Adipose tissue (tissue), 3 donors: ENCODE measurements at regions not wholly inside any gene's neighbourhood (a gene's known extent, or its start where the extent isn't known, plus 50 kb on each side); places are given as distances from the start of the nearest gene placed in this dataset.

ENCODE experiments used
- H3K27ac ChIP-seq: one replicate; pipeline ENCODE4 v1.5.1; 2013; ENCODE audit warnings: low read depth, low read length
- WGBS, 3 donors: extraction: QIAGEN DNeasy Blood & Tissue Kit; methylation state at CpG; one replicate each; pipeline ENCODE4 v1.1.7; 2013; 5-methylcytosine and 5-hydroxymethylcytosine counted together
- donor health status: healthy with polysubstance abuse.
- donor health status: Bipolar disorder and iron deficiency.
- donor health status: healthy.

DNA sequence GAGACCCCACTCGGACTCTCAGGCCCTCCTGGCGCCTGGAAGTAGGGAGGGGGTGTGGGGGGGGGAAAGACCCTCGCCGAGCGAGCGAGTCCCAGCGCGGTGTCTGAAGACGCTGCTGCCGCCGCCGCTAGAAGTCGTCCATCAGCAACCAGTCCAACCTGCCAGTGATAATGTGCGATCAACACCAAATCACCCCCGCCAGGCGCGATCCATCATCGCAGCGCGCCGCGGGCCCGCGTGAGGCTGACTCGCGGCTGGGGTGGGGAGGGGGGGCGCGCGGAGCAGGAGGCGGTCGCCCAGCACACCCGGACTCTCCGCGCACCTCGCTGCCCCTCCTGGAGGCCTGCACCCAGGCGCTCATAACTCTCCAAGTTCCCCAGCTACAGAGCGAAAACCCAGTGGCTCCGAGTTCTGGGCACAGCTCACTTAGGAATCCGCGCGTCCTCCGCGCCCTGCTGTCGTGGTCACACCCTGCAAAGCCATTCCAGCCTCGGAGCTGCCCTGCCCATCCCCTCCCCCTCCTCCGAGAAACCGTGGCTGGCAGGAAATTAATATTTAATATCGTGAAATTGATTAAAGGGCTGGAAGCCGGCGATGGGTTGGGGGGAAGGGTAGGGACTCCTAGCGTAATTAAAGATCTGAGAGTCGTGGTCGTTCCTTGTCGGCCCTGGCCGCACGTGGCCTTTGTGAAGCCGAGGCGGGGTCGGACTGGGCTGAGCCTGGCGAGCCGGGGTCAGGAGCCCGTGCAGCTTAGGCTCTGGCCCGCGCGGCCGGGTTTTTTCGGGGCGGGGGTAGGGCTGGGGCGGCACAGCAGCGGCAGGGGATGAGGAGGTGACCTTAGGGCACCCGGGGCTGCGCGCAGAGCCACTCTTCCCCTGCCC, 58.1 kb upstream of the BCOR start:
- WGBS, 3 donors = 29 to 57% (median 41%) methylated on average over 30 to 69 of the region's 73 CpGs
- H3K27ac ChIP-seq = no peak overlapping the region

DNA sequence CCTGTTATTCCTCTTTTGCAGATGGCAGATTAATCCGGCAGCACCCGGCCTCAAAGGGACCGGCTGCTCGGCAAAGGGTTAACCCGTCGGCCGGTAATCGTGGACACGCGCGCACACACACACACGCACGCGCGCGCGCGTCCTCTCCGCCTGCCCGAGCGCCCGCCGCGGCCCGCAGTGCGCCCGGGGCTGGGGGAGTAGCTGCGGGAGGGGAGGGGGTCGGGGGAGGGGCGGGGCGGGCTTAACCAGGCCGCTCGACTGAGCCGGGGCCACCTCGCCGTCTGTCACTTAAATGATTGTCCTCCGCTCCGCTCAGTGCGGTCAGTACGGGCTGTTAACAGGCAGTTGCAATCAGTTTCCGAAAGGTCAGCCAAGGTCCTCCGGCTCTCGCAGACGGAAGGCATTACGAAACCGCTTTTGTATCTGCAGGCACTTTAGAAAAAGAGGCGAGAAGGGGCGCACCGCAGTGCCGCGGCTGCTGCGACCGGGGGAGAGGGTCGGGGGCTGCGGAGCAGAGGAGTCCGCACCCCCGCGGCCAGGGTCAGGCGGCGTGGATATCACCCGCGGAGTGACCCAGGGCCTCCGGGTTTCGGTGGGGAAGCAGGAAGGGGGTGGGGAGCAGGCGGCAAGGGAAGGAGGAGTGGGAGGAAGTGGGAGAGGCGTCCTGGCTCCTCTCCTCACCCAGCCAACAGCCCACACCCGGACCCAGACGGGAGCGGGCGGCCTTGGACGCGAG, 57.3 kb upstream of the BCOR start:
- H3K27ac ChIP-seq = no peak overlapping the region
- WGBS, 3 donors = 1 to 3% (median 1%) methylated on average over 27 to 71 of the region's 72 CpGs

DNA sequence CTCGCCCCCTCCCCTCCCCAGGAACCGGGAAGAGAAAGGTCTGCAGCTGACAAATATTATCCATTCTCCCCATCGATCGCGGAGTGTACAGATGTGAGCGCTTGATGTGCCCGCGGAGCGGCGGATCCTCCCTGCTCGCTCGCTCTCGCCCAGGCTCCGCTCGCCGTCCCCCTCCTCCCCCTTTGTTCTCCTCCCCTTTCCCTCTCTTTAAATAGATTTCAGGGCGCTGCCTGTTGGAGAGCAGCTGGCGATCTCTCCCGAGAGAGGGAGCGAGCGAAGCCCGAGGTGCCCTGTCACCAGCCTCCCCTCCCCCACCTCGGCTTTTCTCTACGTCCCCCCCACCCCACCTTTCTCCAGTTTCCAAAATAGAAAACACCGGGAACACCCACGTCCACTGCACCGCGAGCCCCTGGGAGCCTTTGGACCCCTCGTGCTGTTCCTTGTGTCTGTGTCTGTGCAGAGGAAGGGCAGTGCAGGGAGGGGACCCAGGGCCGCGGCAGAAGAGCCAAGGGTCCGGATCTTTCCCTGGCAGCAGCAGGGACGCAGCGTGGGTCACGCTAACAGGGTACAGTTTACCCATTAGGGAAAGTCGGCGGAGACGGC, 56.6 kb upstream of the BCOR start:
- 0 to 5% (median 1%) methylated on average over 22 to 35 of the region's 38 CpGs for WGBS, 3 donors

DNA sequence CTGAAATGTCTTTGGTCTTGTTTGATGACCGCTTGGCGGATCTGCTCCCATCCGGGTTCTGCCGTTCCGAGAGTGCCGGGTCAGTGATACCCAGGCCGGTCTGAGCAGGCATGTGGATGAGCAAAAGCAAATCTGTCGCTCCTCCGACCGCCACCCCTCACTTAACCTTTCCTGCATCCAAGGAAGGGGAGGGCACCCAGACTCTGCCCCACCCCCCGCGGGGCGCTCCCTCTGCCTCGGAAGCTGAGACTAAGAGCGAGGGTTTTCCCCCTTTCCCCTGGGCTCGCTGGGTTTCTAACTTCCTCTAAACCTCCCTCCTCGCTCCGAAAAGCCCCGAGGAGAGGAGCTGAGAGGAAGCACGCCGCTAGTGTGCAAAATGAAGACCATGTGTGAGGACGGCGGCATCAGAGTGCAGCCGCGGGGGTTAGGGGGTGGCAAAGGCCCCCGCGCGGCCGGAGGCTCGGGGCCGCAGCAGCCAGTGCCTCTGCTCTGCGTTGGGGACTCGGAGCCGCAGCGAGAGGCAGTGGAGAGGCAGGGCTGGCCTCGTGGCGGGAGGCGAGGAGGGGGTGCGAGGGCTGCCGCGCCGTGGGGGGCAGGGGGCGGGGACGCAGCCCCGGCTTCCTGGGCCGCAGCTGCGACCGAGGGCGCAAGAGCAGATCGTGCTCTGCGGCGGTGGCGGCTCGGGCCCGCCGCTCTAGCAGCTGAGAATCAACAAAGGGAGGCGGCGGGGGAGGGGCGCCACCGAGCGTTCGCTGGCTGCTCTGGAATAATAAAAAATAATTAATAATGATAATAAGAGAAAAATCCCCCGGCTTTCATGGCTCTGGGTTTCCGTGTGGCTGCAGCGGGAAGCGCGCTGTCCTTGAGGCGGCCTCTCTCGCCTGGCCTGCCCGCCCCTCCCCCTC, 55.8 kb upstream of the BCOR start:
- 0 to 7% (median 1%) methylated on average over 20 to 67 of the region's 70 CpGs for WGBS, 3 donors

More for the DNA sequence above, 56.6 kb upstream of the BCOR start:
- no peak overlapping the region for H3K27ac ChIP-seq

DNA sequence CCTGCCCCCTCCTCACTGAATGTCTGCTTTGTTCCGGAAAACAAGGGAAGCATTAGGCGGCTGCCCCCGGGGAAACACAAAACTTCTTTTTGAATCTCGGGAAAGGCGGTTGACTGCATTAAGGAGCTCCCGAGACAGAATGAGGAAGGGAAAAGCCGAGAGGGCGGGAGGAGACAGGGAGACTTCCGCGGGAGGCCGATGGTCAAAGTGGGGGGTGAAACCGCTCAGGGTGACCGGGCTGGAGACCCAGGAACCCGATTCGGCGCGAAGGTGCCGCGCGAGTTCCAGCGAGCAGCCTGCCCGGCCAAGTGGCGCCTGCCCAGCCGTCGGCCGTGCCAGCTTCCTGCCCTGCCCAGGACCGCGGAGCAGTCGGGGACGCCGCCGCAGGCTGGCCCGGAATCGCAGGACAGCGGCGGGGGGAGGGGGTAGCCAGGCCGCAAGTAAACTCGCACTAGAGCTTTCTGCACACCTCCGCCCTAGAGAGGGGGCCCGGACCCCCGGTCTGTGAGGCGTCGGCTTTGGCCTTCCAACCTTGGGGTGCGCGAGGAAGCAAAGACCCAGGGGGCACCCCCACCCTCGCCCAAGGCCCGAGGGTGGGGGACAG, 55.1 kb upstream of the BCOR start:
- no peak overlapping the region for H3K27ac ChIP-seq
- 1 to 6% (median 1%) methylated on average over 20 to 47 of the region's 47 CpGs for WGBS, 3 donors

More for the DNA sequence above, 55.8 kb upstream of the BCOR start:
- no peak overlapping the region for H3K27ac ChIP-seq

DNA sequence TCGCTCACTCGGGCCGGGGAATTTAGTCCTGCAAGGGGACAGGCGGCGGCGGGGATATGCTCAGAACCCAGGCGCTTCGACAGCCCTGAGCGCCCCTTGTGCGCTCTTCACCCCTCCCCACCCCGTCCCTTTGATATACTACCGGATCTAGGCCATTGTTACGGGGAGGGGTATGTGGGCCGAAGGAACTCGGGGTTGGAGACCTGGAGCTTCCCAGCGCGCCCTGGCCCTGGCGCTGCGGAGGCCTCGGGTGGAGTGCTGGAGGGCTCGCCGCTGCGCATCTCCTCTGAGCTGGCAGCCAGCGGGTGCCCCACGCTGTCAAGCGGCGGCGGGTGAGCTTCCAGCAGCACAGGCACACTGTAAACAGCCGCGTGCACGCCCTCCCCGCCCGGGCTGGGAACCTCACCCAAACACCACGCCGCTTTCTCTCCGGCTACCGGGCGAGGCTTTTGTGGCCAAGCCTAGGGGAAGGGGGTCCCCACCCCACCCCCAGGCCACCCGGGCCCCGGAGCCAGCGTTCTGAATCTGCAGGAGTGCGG, 54.5 kb upstream of the BCOR start:
- H3K27ac ChIP-seq = no peak overlapping the region
- 17 to 29% (median 19%) methylated on average over 18 to 42 of the region's 42 CpGs for WGBS, 3 donors

DNA sequence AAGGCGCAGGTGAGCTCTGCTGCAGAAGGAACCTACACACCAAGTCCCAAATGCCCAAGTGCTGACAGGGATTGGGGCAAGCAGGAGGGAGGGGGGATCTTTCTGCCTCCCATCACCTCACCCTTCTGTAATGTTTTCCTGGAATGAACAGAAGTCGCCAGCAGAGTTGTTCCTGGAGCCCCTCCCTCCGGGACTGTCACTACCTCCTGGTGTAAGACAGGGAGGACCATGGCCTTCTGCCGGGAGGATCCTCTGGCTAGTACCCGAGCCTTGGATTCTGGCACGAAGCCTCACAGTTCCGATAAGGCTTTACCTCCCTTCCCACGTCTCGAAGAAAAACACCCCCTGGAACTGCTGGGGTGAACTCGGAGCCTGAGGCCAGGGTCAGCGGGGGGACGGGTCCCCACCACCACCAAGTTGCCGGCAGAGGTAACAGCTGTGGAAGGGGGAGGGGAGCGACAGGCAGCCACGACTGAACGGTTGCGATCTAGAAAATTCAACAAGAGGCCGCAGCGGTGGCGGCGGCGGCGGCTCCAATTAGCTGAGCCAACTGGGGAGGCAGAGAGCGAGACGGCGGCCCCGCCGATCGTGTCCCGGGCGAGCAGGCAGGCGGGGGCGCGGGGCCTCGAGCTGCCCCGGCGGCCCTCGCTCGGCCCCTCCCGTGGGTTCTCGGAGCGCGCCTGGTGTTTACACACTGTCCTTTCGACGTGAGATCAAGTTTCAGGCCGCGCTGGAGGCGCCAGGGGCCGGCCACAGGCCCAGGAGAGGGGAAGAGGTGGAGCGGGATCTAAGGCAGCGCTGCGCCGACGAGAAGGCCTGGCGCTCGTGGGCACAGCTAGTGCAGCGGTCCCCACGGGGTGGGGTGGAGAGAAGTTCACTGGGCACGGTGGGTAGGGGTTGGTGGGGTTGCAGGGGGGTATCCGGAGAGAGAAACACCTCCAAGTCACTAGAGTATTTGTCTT, 53.7 kb upstream of the BCOR start:
- WGBS, 3 donors = 33 to 68% (median 49%) methylated on average over 32 to 60 of the region's 60 CpGs
- no peak overlapping the region for H3K27ac ChIP-seq

DNA sequence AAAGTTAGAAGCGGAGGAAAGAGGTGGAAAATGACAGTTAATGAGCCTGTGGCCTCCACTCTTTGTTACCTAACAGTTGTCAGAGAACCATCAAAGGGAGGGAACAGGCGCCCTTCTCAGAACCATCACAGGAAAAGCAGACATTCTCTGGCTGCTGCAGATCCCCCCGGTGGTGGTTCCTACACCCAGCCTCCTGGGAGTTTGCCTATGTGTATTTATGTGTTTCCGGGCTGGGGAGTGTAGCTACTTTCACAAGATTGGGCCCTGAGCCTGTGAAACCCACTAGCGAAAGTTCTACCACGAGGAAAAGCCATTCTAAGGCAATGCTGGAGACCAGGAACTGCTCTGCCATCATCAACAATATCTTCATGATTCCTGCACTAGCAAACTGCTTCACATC, 52.7 kb upstream of the BCOR start:
- WGBS, 3 donors = 41 to 90% (median 58%) methylated on average over 6 of the region's 6 CpGs
- H3K27ac ChIP-seq = no peak overlapping the region

DNA sequence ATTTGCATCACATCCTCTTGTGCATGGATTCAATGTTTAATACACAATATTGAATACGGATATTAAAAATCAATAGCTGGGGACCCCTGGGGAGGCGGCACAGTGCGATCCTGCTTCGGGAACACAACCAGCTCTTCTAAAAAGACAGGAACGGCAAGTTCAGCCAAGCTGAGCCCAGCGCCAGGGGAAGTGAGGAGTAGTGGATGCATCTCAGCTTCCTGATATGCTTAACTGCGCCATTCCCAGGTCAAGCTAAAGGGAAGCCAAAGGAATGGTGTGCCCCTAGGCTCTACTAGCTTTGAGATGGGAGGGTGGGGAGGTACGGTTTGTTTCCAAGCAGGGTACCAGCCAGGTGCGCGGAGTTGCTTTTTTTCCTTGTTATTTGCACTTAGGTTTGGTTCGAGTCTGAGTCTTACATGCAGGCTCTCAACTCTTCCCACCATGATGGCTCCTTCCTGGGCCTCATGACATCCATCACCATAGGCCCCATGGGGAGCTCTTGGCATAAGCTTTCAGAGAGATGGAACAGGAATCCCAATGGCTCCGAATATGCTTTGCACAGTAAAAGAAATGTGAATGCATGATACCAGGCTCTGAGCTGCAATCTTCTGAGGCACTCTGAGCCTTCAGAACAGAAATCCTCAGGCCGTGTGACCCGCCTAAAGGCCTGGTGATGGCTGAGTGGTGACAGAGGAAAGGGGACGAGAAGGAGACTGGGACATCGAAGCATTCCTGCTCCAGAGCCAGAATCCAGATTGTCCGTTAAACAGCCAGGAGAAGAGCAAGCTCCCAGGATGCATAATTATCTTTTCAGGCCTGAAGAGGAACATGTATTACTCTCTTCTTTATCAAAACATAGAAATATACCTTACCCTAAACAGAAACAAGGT, 51.8 kb upstream of the BCOR start:
- no peak overlapping the region for H3K27ac ChIP-seq

DNA sequence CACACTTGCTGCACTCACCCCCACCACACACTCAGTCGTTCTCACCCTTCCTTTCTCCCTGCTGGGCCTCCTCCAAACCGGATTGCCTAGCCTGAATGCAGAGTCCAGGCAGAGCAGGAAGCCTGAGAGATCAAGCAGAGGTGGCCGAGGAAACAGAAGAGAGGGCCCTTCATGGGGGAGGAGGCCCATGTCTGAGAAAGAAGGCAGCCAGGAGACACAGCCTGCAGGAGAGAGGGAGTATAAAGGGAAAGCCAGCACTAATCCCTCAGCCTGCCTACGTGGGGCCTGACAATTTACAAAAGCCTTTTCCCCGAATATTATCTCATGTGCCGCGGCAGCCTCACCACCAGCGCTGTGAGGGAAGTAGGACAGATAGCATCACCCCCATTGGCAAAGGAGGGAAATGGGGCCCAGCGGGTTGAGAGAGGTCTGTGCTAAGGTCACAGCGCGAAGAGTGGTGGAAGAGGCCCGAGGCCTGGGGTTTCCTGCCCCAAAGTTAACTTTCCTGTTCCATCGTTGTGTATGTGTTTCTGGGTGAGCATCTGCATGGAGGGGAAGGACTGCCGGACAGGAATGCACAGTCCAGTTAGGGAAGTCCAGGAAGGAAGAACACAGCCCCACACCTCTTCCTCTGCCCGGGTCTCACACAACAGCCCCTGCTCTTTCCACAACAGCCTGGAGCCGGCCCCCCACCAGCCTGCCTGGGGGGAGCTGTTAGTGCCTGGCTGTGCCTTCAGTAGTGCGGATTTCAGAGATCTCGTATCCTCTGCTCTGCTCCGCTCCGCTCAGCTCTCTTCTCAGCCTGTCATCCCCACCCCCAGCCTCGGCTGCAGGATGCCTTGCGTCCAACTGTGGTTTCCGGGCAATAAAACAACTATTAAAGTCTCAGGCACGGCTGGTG, 50.9 kb upstream of the BCOR start:
- WGBS, 3 donors = 26 to 72% (median 42%) methylated on average over 15 to 24 of the region's 24 CpGs
- no peak overlapping the region for H3K27ac ChIP-seq

More for the DNA sequence above, 51.8 kb upstream of the BCOR start:
- 40 to 89% (median 60%) methylated on average over 17 of the region's 17 CpGs for WGBS, 3 donors

DNA sequence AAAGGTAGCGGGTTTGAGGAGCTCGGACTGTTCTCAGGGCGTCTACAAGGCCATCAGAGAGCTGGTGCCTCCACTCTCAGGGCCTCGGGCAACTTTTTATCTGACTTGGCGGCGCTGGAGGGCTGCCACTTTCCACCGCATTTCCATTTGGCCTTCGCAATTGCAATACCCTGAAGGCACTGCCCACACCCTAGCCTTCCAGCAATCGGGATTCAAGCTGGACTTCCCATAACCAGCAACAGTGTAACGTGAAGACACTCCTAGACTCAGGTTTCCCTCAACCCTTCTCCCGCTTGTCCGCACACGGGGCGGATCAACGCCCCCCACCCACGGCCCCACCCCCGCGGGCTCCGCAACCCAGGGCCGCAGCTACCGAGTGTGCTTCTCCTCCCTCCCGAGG, 50.2 kb upstream of the BCOR start:
- no peak overlapping the region for H3K27ac ChIP-seq
- 31 to 52% (median 52%) methylated on average over 16 to 22 of the region's 22 CpGs for WGBS, 3 donors
